Pancreas (tissue), 10 donors: ENCODE measurements at regions not wholly inside any gene's neighbourhood (a gene's known extent, or its start where the extent isn't known, plus 50 kb on each side); places are given as distances from the start of the nearest gene placed in this dataset.

Experiments used
- ATAC-seq, 4 donors: fragments of 200-7000 bp; cut with Tn5 transposase; one replicate each; pipeline versions ENCODE4 v1.8.0 to v1.9.1; 2020; ENCODE audit warnings: mild to moderate bottlenecking in 4 of 4, moderate library complexity in 4 of 4
- DNase-seq, 6 donors: peaks; one replicate each; pipeline ENCODE4 v3.0.0-alpha.2; 2020
- FAIRE-seq: peaks from 2 replicates; lab custom pipeline; 2012; peaks lifted over from hg19 to GRCh38; lab: Jason Lieb, UNC
- H3K27ac ChIP-seq, 4 donors: fragments of 200-600 bp; sonication (generic); 1 replicate in 3 of 4; 2 replicates in 1 of 4; pipeline versions ENCODE4 v1.5.0 to v1.8.0; 2020
- H3K27me3 ChIP-seq, 4 donors: fragments of 200-600 bp; one replicate each; pipeline ENCODE4 v1.8.0; 2021
- H3K36me3 ChIP-seq, 3 donors: fragments of 200-600 bp; sonication (generic) in 1 of 3; one replicate each; pipeline versions ENCODE4 v1.5.0 to v1.8.0; 2020 to 2021
- H3K4me1 ChIP-seq, 3 donors: fragments of 200-600 bp; one replicate each; pipeline ENCODE4 v1.8.0; 2021
- H3K4me3 ChIP-seq, 4 donors: fragments of 200-600 bp; sonication (generic) in 2 of 4; one replicate each; pipeline versions ENCODE4 v1.5.0 to v1.8.0; 2020 to 2021
- H3K9me3 ChIP-seq, 4 donors: fragments of 200-600 bp; one replicate each; pipeline ENCODE4 v1.8.0; 2021
- WGBS, 2 donors: extraction: QIAGEN DNeasy Blood & Tissue Kit; methylation state at CpG; one replicate each; pipeline ENCODE4 v1.1.7; 2013; 5-methylcytosine and 5-hydroxymethylcytosine counted together
- intact Hi-C, 3 donors: fragments of 100-400 bp; cut with DNase I; formaldehyde crosslinking; loops; one replicate each; pipeline versions ENCODE4 v1.11.1 to v1.14.2; 2022
- TF ChIP-seq, protein P1 (sequence below), 4 donors: fragments of 200-600 bp; sonication (generic) in 3 of 4; IDR thresholded peaks; one replicate each; pipeline versions ENCODE4 v1.5.0 to v1.8.0; 2021; ENCODE audit warnings: antibody characterized with exemption in 4 of 4
- donor health status: healthy with polysubstance abuse.
- donor health status: DM: no; HTN: no; CAD: no; lungs with moderate emphysema.
- donor health status: DM: no; HTN: no; CAD: no.
- donor health status: control.
- donor health status: control.
- donor health status: Bipolar disorder and iron deficiency.
- donor health status: DM: yes; HTN: yes; CAD: no.
- donor health status: DM: no; HTN: no; CAD: no.
- donor health status: DM: no; HTN: no; CAD: no.
- donor health status: DM: yes; HTN: yes; CAD: no.

GRCh38 chr13:95451656-95452055, 100.9 kb upstream of the CLDN10 start:
- 92 to 95% methylated on average over 2 of the region's 2 CpGs for WGBS, 2 donors
- no peaks in the 10 kb centered on the region for H3K36me3 ChIP-seq
- H3K27ac ChIP-seq = no peak overlapping the region
- no peak overlapping the region for H3K4me3 ChIP-seq
- ATAC-seq (no peak), DNase-seq (no peak), FAIRE-seq (no peak)
- no peaks in the 10 kb centered on the region for H3K27me3 ChIP-seq
- H3K9me3 ChIP-seq = no peaks in the 10 kb centered on the region
- intact Hi-C loops = loop anchor here in 1 of 3 donors (2.0 kb wide), 1 partner anchor 15 kb away; no protein-coding TSS in a partner anchor
- TF ChIP-seq, protein P1, sequence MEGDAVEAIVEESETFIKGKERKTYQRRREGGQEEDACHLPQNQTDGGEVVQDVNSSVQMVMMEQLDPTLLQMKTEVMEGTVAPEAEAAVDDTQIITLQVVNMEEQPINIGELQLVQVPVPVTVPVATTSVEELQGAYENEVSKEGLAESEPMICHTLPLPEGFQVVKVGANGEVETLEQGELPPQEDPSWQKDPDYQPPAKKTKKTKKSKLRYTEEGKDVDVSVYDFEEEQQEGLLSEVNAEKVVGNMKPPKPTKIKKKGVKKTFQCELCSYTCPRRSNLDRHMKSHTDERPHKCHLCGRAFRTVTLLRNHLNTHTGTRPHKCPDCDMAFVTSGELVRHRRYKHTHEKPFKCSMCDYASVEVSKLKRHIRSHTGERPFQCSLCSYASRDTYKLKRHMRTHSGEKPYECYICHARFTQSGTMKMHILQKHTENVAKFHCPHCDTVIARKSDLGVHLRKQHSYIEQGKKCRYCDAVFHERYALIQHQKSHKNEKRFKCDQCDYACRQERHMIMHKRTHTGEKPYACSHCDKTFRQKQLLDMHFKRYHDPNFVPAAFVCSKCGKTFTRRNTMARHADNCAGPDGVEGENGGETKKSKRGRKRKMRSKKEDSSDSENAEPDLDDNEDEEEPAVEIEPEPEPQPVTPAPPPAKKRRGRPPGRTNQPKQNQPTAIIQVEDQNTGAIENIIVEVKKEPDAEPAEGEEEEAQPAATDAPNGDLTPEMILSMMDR (IDR thresholded peaks at IDR 0.05) = no peak
- H3K4me1 ChIP-seq = no peaks in the 10 kb centered on the region

- Histone ChIP-seq H3K36me3 (no peaks in the 10 kb centered on the region), H3K4me3 (no peak overlapping the region), H3K9me3 (no peaks in the 10 kb centered on the region), H3K4me1 (no peaks in the 10 kb centered on the region), H3K27me3 (no peaks in the 10 kb centered on the region), H3K27ac (no peak overlapping the region)
- DNase-seq (no peak), FAIRE-seq (no peak), ATAC-seq (no peak)
- TF ChIP-seq, protein P1 (IDR thresholded peaks at IDR 0.05) = no peak
- 67 to 75% methylated on average over 4 of the region's 4 CpGs for WGBS, 2 donors
- intact Hi-C loops = no loop called here
These were observed 100.1 kb upstream of the CLDN10 start for GRCh38 chr13:95452375-95452774.

DNA sequence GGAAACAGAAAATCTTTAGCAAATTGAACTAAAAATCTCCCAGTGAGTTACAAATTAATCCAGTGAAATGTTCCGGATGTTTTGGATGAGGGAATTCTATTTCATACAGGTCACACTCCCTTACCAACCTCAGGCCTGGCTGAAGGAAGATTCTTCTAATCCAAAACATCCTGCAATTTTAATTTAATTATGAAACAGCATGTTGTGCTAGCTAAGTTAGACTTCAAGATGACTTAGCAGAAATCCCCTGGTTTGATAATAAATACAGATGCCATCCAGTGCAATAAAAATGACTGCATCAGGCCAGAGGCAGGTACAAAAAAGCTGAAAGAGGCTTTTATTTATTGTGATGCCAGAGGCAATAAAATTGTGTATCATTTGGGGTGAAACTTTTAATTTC, 96.7 kb upstream of the CLDN10 start:
- 69 to 70% methylated on average over 1 of the region's 1 CpG for WGBS, 2 donors
- Histone ChIP-seq H3K4me3 (no peak overlapping the region), H3K36me3 (no peaks in the 10 kb centered on the region), H3K4me1 (no peaks in the 10 kb centered on the region), H3K9me3 (no peaks in the 10 kb centered on the region), H3K27ac (no peak overlapping the region), H3K27me3 (no peaks in the 10 kb centered on the region)
- FAIRE-seq (no peak), ATAC-seq (no peak), DNase-seq (no peak)
- TF ChIP-seq, protein P1 (IDR thresholded peaks at IDR 0.05) = no peak
- intact Hi-C loops = no loop called here

DNA sequence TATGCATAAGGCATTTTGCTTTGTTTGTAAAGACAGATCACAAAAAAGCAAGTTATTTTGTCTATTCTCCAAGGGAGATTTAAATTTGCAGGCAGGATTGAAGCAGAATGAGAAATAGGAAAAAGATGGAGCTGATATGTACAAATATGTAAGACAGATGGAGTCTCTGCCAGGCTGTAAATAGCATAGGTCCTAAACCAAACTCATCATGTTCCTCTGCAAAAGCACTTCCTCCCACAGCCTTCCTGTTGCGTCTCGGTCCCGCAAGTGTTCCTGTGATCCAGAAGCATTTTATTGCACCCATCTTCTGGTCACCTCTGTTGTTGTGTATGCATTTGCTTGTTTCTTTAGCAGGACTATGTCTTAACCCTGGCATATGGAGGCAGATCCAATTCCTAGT, 95.7 kb upstream of the CLDN10 start:
- FAIRE-seq = no peak
- intact Hi-C loops = no loop called here

GRCh38 chr13:95457294-95457693, 95.2 kb upstream of the CLDN10 start:
- ATAC-seq (no peak), FAIRE-seq (no peak), DNase-seq (no peak)
- WGBS, 2 donors = 75 to 85% methylated on average over 4 of the region's 4 CpGs
- TF ChIP-seq, protein P1 (IDR thresholded peaks at IDR 0.05) = no peak
- H3K27me3 ChIP-seq = no peaks in the 10 kb centered on the region
- H3K4me3 ChIP-seq = no peak overlapping the region
- intact Hi-C loops = no loop called here
- H3K36me3 ChIP-seq = no peaks in the 10 kb centered on the region
- H3K4me1 ChIP-seq = no peaks in the 10 kb centered on the region
- H3K27ac ChIP-seq = no peak overlapping the region
- no peaks in the 10 kb centered on the region for H3K9me3 ChIP-seq

More for the DNA sequence above, 95.7 kb upstream of the CLDN10 start:
- 81 to 87% methylated on average over 3 of the region's 3 CpGs for WGBS, 2 donors
- ATAC-seq (no peak), DNase-seq (no peak)
- Histone ChIP-seq H3K4me1 (no peaks in the 10 kb centered on the region), H3K27ac (no peak overlapping the region), H3K27me3 (no peaks in the 10 kb centered on the region), H3K4me3 (no peak overlapping the region), H3K36me3 (no peaks in the 10 kb centered on the region), H3K9me3 (no peaks in the 10 kb centered on the region)
- TF ChIP-seq, protein P1 (IDR thresholded peaks at IDR 0.05) = no peak
